ENCODE measurements at regions not wholly inside any gene's neighbourhood (a gene's known extent, or its start where the extent isn't known, plus 50 kb on each side); places are given as distances from the start of the nearest gene placed in this dataset.

- H2AFZ ChIP-seq (ENCODE audit: control insufficient read depth, low read depth, low read length), result no peak overlapping the region
- SMC1A ChIA-PET (ENCODE audit: uncharacterized antibody, unreplicated experiment), result no interaction called here
- no peaks in the 10 kb centered on the region for H3K36me3 ChIP-seq (ENCODE audit: control insufficient read depth in 2 of 2, insufficient read depth in 2 of 2, low read length in 1 of 2)
- no peaks in the 10 kb centered on the region for H3K79me2 ChIP-seq (ENCODE audit: control insufficient read depth, insufficient read depth, low read length)
- in situ Hi-C loops (cut with MboI), result no loop called here
- FAIRE-seq (no peak), DNase-seq (ENCODE audit: low read depth, low spot score) (no peak), ATAC-seq (no peak)
- no peaks in the 10 kb centered on the region for H3K9me3 ChIP-seq (replicated peaks; ENCODE audit: control insufficient read depth, insufficient read depth, low read length)
- CTCF ChIA-PET, result no interaction called here
- no peak overlapping the region for H3K4me2 ChIP-seq (ENCODE audit: control insufficient read depth, insufficient read depth)
- BruUV-seq (replicated peaks), result no TSS peak
- H3K4me3 ChIP-seq, result no peak overlapping the region
- no peaks in the 10 kb centered on the region for H3K4me1 ChIP-seq (ENCODE audit: control insufficient read depth, insufficient read depth, low read length)
- H3K27me3 ChIP-seq (replicated peaks in 1 of 2; ENCODE audit: control insufficient read depth in 2 of 2, insufficient read depth in 2 of 2, low read length in 1 of 2), result no peaks in the 10 kb centered on the region
- no peak overlapping the region for H3K9ac ChIP-seq (ENCODE audit: control insufficient read depth, insufficient read depth, low read length)
- no peak for TF ChIP-seq BHLHE40 (IDR thresholded peaks at IDR 0.05; ENCODE audit: borderline replicate concordance in 1 of 2, low read depth in 2 of 2, low read length in 1 of 2)
- POLR2A ChIA-PET, result no interaction called here
- RAD21 ChIA-PET (ENCODE audit: unreplicated experiment), result no interaction called here
- 1% methylated on average over 3 of the region's 3 CpGs for WGBS (ENCODE audit: insufficient coverage, insufficient replicate concordance, low lambda C conversion rate, missing lambda C conversion rate)
- no peaks in the 10 kb centered on the region for H4K20me1 ChIP-seq (ENCODE audit: control insufficient read depth, insufficient read depth)
- H3K27ac ChIP-seq (ENCODE audit: control insufficient read depth, insufficient read depth), result no peak overlapping the region
- intact Hi-C loops (cut with micrococcal nuclease; ENCODE audit: unreplicated experiment), result no loop called here
Measured at GRCh38 chr2:192971981-192972380, 777.2 kb upstream of the TMEFF2 start.

GRCh38 chr2:192969055-192969454, 774.3 kb upstream of the TMEFF2 start:
- intact Hi-C loops (cut with micrococcal nuclease; ENCODE audit: unreplicated experiment) (no loop called here), in situ Hi-C loops (cut with MboI) (no loop called here)
- POLR2A ChIA-PET, result interaction anchor here (0.6 kb wide), 1 partner anchor 1342 kb away, joined by 3 read pairs; no protein-coding TSS in a partner anchor
- no peaks in the 10 kb centered on the region for H3K27me3 ChIP-seq (replicated peaks in 1 of 2; ENCODE audit: control insufficient read depth in 2 of 2, insufficient read depth in 2 of 2, low read length in 1 of 2)
- WGBS (ENCODE audit: insufficient coverage, insufficient replicate concordance, low lambda C conversion rate, missing lambda C conversion rate), result 2% methylated on average over 2 of the region's 2 CpGs
- no peak overlapping the region for H2AFZ ChIP-seq (ENCODE audit: control insufficient read depth, low read depth, low read length)
- H3K27ac ChIP-seq (ENCODE audit: control insufficient read depth, insufficient read depth), result no peak overlapping the region
- no peaks in the 10 kb centered on the region for H3K4me1 ChIP-seq (ENCODE audit: control insufficient read depth, insufficient read depth, low read length)
- RAD21 ChIA-PET (ENCODE audit: unreplicated experiment), result no interaction called here
- SMC1A ChIA-PET (ENCODE audit: uncharacterized antibody, unreplicated experiment), result interaction anchor here (0.7 kb wide), 1 partner anchor 12 kb away, joined by 4 read pairs; no protein-coding TSS in a partner anchor
- H3K9me3 ChIP-seq (replicated peaks; ENCODE audit: control insufficient read depth, insufficient read depth, low read length), result no peaks in the 10 kb centered on the region
- no peaks in the 10 kb centered on the region for H3K36me3 ChIP-seq (ENCODE audit: control insufficient read depth in 2 of 2, insufficient read depth in 2 of 2, low read length in 1 of 2)
- H3K4me3 ChIP-seq, result no peak overlapping the region
- FAIRE-seq (no peak), DNase-seq (ENCODE audit: low read depth, low spot score) (no peak), ATAC-seq (no peak)
- H3K79me2 ChIP-seq (ENCODE audit: control insufficient read depth, insufficient read depth, low read length), result no peaks in the 10 kb centered on the region
- no peak overlapping the region for H3K4me2 ChIP-seq (ENCODE audit: control insufficient read depth, insufficient read depth)
- no TSS peak for BruUV-seq (replicated peaks)
- TF ChIP-seq ZNF274 (IDR thresholded peaks at IDR 0.05; ENCODE audit: insufficient read depth, insufficient read length) (no peak), POLR2AphosphoS2 (IDR thresholded peaks at IDR 0.05; ENCODE audit: low read depth, low read length) (no peak), GABPA (IDR thresholded peaks at IDR 0.05; ENCODE audit: low read depth) (no peak), TBL1XR1 (IDR thresholded peaks at IDR 0.05; ENCODE audit: low read depth, low read length) (no peak), CEBPZ (IDR thresholded peaks at IDR 0.05; ENCODE audit: low read depth, low read length) (no peak), RUNX3 (IDR thresholded peaks at IDR 0.05; ENCODE audit: low read length) (no peak), PAX5 (IDR thresholded peaks at IDR 0.05; ENCODE audit: borderline replicate concordance, low read depth, low read length) (no peak), FOXK2 (IDR thresholded peaks at IDR 0.05) (no peak), RAD51 (IDR thresholded peaks at IDR 0.05) (no peak), ZBTB33 (IDR thresholded peaks at IDR 0.05) (no peak), BMI1 (IDR thresholded peaks at IDR 0.05; ENCODE audit: borderline replicate concordance) (no peak), IKZF2 (IDR thresholded peaks at IDR 0.05) (no peak)
- H4K20me1 ChIP-seq (ENCODE audit: control insufficient read depth, insufficient read depth), result no peaks in the 10 kb centered on the region
- no peak overlapping the region for H3K9ac ChIP-seq (ENCODE audit: control insufficient read depth, insufficient read depth, low read length)
- CTCF ChIA-PET, result interaction anchor here (1.0 kb wide), 1 partner anchor 9 kb away, joined by 3 read pairs; no protein-coding TSS in a partner anchor

Measured in GM12878 (cell line).